Cerebellar cortex (tissue), 1 donor: ENCODE measurements at regions not wholly inside any gene's neighbourhood (a gene's known extent, or its start where the extent isn't known, plus 50 kb on each side); places are given as distances from the start of the nearest gene placed in this dataset.

Source experiments
- DNase-seq: peaks from one replicate; pipeline ENCODE4 v3.0.0-alpha.2; 2015; ENCODE audit warnings: low spot score

DNA sequence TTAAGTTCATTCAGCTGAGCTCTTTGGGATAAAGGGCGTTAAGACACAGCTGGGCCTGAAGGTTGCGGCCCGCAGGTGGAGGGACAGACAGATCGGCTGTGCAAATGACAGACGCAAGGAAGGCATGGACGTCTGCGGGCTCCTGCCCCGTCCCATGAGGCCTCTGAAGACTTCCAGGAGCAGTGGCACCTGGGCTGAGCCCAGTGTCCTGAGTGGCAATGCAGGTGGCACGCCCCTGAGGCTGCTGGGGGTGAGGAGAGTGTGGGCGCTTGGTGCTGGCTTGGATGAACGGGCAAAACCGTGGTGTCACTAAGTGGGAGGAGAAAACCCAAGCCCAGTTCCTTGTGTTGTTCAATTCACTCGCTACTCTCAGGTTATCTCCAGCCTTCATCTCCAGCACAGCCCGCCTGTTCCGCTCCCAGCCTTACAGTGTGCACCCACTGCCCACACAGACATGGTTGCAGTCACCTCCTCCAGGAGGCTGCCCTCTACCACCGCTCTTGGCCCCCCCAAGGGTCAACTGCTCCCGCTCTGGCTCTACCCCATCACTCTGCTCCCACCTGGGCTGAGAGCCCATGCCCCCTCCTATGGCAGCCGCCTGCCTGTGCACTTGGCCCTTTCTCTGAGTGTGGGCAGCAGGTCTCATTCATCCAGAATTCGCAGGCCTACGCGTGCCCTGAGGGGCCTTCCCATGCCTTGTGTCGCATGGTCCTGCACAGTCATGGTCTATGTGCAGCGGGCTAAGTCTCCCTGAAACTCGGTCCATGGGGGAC is 50.3 kb downstream of the PTGR3 start:
- DNase-seq = no peak

GRCh38 chr18:75157851-75158250 is 51.1 kb downstream of the PTGR3 start:
- no peak for DNase-seq

GRCh38 chr18:75157381-75157780 is 51.6 kb downstream of the PTGR3 start:
- no peak for DNase-seq

- DNase-seq = no peak
Measured at GRCh38 chr18:75156831-75157230, 52.1 kb downstream of the PTGR3 start.

- no peak for DNase-seq
Measured at GRCh38 chr18:75156139-75156750, 52.7 kb downstream of the PTGR3 start.

- DNase-seq = no peak
Measured at GRCh38 chr18:75154997-75155396, 53.9 kb downstream of the PTGR3 start.

DNA sequence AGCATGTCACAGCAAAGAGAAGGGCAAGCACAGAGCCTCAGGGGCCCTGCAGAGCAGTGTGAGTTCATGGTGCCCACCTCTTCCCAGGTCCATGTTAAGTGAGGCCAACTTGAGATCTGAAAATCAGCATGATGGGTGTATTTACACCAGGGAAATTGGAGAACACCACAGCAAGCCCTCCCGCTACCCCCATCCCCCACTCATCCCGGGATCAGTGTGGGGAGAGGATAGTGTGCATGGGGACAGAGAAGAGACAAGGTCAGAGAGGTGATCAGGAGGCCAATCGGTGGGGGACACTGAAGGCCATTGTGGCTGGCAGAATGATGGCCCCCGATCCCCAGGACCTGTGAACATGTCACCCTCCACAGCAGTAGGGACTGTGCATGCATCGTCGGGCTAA is 54.7 kb downstream of the PTGR3 start:
- DNase-seq = no peak

- DNase-seq = no peak
Measured at GRCh38 chr18:75143851-75144250, 65.1 kb downstream of the PTGR3 start.

- no peak for DNase-seq
Measured at GRCh38 chr18:75142677-75143076, 66.3 kb downstream of the PTGR3 start.

GRCh38 chr18:75141734-75142133 is 67.2 kb downstream of the PTGR3 start:
- no peak for DNase-seq

GRCh38 chr18:75141166-75141565 is 67.8 kb downstream of the PTGR3 start:
- no peak for DNase-seq

DNA sequence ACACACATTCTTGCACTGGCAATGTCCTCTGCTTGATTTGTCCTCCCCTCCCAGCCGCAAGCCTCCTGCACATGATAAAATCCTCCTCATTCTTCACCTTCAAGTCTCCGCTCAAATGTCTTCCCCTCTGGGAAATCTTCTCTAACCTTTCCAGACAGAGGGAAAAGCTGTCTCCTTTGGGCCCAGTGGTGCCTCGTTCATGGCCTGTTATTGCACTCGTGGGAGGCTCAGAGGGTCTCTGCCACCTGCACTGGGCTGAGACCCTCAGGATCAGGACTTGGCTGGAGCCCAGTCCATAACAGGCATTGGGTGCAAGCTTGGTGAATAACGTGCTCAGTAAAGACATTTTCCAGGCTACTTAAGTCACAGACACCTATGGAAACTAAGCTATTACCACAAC is 68.6 kb downstream of the PTGR3 start:
- no peak for DNase-seq

DNA sequence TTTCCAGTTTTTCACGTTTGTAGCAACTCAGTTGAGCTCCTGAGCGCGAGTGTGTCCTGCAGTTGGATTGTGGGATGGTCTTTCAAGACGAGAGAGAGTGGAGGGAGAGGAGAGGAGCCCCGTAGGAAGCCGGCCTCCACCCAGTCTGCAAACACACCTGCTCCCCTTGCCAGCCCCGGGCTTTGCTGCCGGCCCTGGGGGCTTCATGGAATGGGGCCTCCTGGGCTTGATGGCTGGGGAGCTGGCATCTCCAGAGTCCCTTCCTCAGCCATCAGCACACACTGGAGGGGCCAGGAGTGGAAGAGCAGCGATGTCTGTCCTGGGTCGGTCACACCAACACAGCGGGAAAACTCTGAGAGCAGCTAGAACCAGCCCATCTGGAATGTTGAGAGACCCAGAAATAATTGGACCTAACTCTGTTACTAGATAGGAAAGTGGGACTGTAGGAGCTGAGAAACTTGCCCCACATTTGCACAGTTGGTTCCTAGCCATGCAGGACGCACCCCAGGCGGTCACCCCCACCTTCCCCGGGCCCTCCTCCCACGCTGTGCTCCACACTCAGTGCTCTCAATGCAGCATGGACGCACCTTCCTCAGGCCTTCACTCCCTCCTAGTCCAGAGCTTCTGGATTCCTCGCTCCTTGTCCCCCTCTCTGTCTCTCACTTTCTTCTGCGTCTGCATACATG is 69.6 kb downstream of the PTGR3 start:
- DNase-seq = no peak

DNA sequence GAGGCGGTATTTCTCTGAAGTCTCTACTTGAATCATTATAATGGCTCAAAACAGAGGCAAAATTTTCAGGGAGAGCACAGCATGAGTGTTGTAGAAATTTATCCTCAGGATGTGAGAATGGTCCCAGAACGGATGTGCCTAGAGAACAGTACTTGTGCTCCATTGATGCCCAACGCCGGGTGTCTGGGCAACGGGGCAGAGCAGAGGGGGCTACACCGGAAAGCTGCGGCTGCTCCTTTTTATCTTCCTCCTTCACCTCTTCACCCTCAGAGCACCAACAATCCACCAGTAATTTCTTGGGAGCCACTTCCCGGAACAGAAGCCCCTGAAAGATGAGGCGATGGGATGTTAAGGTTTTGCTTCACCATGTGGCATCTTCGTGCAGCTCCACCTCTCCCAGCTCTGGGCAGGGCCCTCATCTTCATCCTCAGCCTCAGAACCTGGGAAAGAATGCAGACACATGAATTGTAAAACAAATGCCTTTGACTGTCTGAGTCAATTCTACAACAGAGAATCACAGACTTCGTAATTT is 71.5 kb downstream of the PTGR3 start:
- DNase-seq = no peak

- no peak for DNase-seq
Measured at GRCh38 chr18:75135158-75135725, 73.7 kb downstream of the PTGR3 start.

DNA sequence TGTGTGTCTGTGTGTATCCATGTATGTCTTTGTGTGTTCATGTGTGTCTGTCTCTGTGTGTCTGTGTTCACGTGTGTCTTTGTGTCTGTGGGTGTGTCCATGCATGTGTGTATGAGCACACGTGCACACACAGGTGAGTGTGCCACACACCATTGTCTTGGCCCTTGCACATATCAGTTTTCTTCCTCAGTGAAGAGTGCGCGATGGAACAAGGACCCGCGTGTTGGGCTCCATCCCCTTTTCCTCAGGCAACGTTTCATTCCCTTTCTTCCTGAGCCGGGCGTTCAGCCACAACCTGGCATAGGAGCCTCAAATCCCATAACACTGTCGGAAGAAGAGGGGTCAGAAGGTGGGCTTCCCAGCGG is 74.3 kb downstream of the PTGR3 start:
- DNase-seq = no peak

DNA sequence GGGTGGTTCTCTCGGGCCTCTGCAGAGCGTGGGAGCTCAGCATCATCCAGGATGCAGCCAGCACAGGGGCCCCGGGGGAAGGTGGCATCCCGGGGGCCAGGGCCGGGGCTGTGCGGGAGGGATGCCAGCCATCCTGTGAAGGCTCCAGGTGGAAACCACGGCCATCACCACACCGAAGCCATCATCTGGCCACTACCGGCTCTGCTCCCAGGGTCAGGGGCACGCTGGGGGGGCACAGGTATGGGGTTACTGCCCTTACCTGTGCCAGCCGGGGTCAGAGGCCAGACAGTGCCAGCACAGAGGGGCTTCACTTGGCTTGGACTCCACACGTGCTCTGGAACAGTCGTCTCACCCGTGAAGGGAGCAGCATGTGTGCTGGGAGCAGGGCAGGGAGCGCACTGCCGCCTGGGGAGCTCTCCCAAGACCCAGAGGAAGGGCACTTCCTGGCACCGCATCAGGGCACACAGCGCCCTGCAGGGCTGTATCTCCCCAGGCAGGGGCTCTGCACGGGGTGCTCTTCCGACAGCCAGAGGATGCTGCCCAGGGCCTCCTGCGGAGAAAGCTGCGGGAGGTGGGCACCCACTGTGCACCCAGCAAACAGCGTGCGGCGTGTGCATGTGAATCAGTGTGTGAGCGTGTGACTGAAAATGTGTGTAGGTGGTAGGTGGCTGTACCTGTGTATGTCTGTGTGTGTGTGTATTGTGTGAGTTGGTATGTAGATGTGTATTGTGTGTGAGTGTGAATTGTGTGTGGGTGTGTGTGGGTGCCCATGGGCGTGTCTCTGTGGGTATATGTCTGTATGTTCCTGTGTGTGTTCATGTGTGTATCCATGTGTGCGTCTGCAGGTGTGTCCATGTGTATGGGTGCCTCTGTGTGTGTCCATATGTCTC is 75.0 kb downstream of the PTGR3 start:
- DNase-seq = no peak

DNA sequence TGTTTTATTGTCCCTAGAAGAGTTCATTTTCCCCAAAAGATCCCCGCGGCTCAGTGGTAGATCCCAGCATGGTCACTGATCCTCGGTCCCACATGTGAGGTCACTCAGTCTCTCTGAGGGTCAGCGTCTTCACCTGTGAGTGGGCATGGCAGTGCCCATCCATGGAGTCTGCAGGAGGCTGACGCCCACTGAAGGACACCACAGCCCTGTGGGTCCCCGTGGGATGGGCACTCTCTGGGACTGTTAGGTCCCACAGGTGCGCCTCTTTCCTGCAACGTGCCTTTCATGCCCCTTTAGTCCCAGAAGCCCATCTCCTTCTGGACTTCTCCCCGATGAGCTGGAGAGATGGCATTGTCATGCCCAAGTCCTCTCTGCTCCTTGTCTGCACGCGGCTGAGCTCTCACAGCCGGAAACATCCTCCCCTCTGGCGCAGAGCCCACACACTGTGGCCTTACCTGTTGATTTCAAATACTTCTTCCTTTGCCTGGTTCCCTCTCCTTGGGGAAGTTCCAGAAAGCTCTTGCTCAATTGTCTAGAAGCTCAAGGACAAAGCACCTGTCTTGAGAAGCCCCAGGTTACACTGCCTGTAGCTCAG is 75.9 kb downstream of the PTGR3 start:
- DNase-seq = no peak

DNA sequence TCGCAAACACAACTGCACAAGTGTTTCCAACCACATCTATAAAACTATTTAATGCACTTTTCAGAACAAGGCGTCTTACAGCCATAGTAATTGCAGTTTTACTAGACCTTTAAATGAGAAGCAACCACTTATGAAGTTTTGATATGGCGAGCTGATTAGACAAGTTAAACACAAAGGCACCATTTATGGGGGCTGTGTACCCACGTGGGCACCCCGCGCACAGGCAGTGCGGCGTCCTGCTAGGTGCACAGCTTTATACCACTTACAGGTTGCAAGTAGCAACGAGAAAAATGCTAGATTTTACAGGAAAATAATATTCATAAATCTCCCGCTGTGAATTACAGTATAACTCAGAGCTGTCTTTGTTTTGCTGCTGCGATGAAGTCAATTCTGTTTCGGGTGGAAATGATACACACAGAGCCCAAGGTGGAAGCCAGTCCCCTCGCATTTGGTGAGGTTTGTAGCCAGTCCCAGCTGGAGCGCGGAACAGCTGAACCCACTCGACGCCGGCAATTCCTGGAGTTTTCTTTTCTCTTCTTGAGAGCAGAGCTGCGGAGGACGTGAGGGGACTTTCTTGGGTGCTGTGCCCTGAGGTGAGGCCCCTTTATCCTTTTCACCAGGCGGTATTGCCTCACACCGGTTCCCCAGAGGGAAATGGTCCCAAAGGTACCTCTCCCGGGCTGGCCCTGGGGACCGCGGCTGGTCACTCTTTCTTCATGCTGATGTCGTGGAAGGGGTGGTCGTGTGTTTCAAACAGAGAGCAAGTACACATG is 76.7 kb downstream of the PTGR3 start:
- no peak for DNase-seq

- DNase-seq = no peak
Measured at GRCh38 chr18:75131381-75132000, 77.4 kb downstream of the PTGR3 start.
